ENCODE measurements at regions not wholly inside any gene's neighbourhood (a gene's known extent, or its start where the extent isn't known, plus 50 kb on each side); places are given as distances from the start of the nearest gene placed in this dataset.

GRCh38 chr2:160956243-160956802 is 203.9 kb upstream of the TANK start:
- DNase-seq (ENCODE audit: low spot score): no peak

GRCh38 chr2:160963957-160964356 is 196.3 kb upstream of the TANK start:
- no peak for DNase-seq (ENCODE audit: low spot score)

GRCh38 chr2:160967523-160967922 is 192.7 kb upstream of the TANK start:
- DNase-seq (ENCODE audit: low spot score): no peak

- no peak for DNase-seq (ENCODE audit: low spot score)
Measured at GRCh38 chr2:160968183-160968582, 192.0 kb upstream of the TANK start.

GRCh38 chr2:160970052-160970965 is 189.9 kb upstream of the TANK start:
- DNase-seq (ENCODE audit: low spot score): no peak

- no peak for DNase-seq (ENCODE audit: low spot score)
Measured at GRCh38 chr2:160973991-160974390, 186.2 kb upstream of the TANK start.

- no peak for DNase-seq (ENCODE audit: low spot score)
Measured at GRCh38 chr2:160974803-160975202, 185.4 kb upstream of the TANK start.

GRCh38 chr2:160976797-160977196 is 183.4 kb upstream of the TANK start:
- DNase-seq (ENCODE audit: low spot score): no peak

- DNase-seq (ENCODE audit: low spot score): no peak
Measured at GRCh38 chr2:160977376-160977775, 182.9 kb upstream of the TANK start.

- no peak for DNase-seq (ENCODE audit: low spot score)
Measured at GRCh38 chr2:160977854-160978253, 182.4 kb upstream of the TANK start.

GRCh38 chr2:160984426-160985077 is 175.7 kb upstream of the TANK start:
- DNase-seq (ENCODE audit: low spot score): no peak

GRCh38 chr2:160989778-160990177 is 170.4 kb upstream of the TANK start:
- DNase-seq (ENCODE audit: low spot score): no peak

GRCh38 chr2:160993654-160994061 is 166.6 kb upstream of the TANK start:
- DNase-seq (ENCODE audit: low spot score): no peak

- DNase-seq (ENCODE audit: low spot score): peak; percentile 79
Measured at GRCh38 chr2:160994141-160995002, 165.9 kb upstream of the TANK start.

- no peak for DNase-seq (ENCODE audit: low spot score)
Measured at GRCh38 chr2:160996584-160996983, 163.6 kb upstream of the TANK start.

- DNase-seq (ENCODE audit: low spot score): no peak
Measured at GRCh38 chr2:161004379-161004778, 155.8 kb upstream of the TANK start.

GRCh38 chr2:161005170-161005569 is 155.1 kb upstream of the TANK start:
- no peak for DNase-seq (ENCODE audit: low spot score)

- DNase-seq (ENCODE audit: low spot score): no peak
Measured at GRCh38 chr2:161008311-161008710, 151.9 kb upstream of the TANK start.

- no peak for DNase-seq (ENCODE audit: low spot score)
Measured at GRCh38 chr2:161010503-161011015, 149.7 kb upstream of the TANK start.

- no peak for DNase-seq (ENCODE audit: low spot score)
Measured at GRCh38 chr2:161017780-161018470, 142.3 kb upstream of the TANK start.

GRCh38 chr2:161019311-161019710 is 140.9 kb upstream of the TANK start:
- DNase-seq (ENCODE audit: low spot score): no peak
